ENCODE measurements at regions not wholly inside any gene's neighbourhood (a gene's known extent, or its start where the extent isn't known, plus 50 kb on each side); places are given as distances from the start of the nearest gene placed in this dataset.

DNA sequence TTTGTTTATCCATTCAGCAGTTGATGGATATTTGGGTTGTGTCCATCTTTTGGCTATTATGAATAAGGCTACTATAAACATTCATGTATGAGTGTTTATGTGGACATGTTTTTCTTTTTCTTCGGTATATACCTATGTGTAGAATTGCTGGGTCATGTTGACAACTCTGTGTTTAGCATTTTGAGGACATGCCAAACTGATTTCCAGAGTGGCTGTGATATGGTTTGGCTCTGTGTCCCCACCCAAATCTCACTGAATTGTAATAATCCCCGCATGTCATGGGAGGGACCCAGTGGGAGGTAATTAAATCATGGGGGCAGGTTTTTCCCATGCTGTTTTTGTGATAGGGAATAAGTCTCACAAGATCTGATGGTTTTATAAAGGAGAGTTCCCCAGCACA, 439.7 kb downstream of the UTRN start:
- Histone ChIP-seq H2AFZ (ENCODE audit: low read depth) (no peak overlapping the region), H3K4me1 (ENCODE audit: low read depth, poor library complexity, severe bottlenecking) (no peaks in the 10 kb centered on the region), H3K9ac (no peak overlapping the region), H3K79me2 (ENCODE audit: insufficient read depth, low read depth) (no peaks in the 10 kb centered on the region), H3K4me3 (IDR thresholded peaks at IDR 0.05; ENCODE audit: insufficient read depth, low read depth, low read length) (no peak overlapping the region), H4K20me1 (ENCODE audit: insufficient read depth) (no peaks in the 10 kb centered on the region), H3K36me3 (ENCODE audit: insufficient read depth) (no peaks in the 10 kb centered on the region), H3K27me3 (ENCODE audit: insufficient read depth, low read depth) (no peaks in the 10 kb centered on the region), H3K4me2 (no peak overlapping the region), H3K27ac (no peak overlapping the region)
- no peak for TF ChIP-seq CTCF (conservative IDR thresholded peaks at IDR 0.05; ENCODE audit: low read depth, low read length)

DNA sequence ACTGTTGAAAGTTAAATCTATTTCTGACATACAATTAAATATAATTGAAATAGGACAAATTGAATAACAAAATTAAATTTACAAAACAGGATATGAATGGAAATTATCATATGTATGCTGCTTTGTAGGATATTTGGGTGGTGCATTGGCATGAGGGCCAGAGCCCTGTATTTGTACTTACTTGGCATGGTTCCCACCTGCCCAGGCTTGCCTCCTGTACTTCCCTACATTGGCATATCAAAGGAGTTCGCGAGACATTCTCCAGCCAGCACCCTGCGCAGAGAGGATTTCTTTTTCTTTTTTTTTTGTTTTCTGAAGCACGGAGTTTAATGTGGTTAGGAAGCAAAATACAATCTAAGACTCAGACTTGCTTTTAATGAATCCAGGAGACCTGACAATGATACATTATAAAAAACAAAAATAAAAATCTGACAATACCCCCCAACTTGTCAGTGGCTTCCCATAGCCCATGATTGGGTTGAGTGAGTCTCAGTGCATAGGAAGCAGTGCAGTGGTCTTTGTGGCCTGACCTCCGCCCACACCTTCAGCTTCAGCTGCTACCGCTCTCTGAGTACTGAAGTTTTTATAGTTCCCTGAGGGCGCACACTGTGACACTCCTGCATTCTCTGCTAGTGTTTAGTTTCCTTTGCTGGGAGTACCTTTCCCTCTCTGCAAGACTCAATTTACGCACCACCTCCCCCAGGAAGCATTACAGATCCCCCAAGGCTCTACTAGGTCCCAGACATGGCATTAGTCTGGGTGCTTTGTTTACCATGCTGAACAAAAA, 440.8 kb downstream of the UTRN start:
- Histone ChIP-seq H3K4me2 (no peak overlapping the region), H2AFZ (ENCODE audit: low read depth) (no peak overlapping the region), H3K36me3 (ENCODE audit: insufficient read depth) (no peaks in the 10 kb centered on the region), H3K4me3 (IDR thresholded peaks at IDR 0.05; ENCODE audit: insufficient read depth, low read depth, low read length) (no peak overlapping the region), H3K9ac (no peak overlapping the region), H3K79me2 (ENCODE audit: insufficient read depth, low read depth) (no peaks in the 10 kb centered on the region), H3K27me3 (ENCODE audit: insufficient read depth, low read depth) (no peaks in the 10 kb centered on the region), H3K27ac (no peak overlapping the region), H4K20me1 (ENCODE audit: insufficient read depth) (no peaks in the 10 kb centered on the region), H3K4me1 (ENCODE audit: low read depth, poor library complexity, severe bottlenecking) (no peaks in the 10 kb centered on the region)
- TF ChIP-seq CTCF (conservative IDR thresholded peaks at IDR 0.05; ENCODE audit: low read depth, low read length), result no peak

DNA sequence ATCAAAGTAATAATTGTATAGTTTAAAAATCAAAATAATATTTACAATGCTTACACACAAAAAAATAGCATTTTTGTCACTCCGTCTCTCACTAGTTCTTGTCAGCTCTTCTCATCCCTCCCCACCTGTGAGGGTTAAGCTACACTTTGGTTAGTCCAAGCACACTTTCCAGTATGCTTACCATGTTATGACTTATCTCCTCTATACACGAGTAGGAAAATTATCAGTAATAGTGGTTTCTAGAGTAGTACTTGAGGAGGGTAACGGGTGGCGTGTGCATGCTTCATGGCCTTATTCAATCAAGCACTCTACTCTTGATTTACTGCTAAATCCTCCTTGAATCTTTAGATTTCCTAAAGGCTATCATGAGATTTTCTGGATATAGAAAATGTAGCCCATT, 443.7 kb downstream of the UTRN start:
- no peak for TF ChIP-seq CTCF (conservative IDR thresholded peaks at IDR 0.05; ENCODE audit: low read depth, low read length)
- no peaks in the 10 kb centered on the region for H4K20me1 ChIP-seq (ENCODE audit: insufficient read depth)
- no peaks in the 10 kb centered on the region for H3K36me3 ChIP-seq (ENCODE audit: insufficient read depth)
- no peak overlapping the region for H2AFZ ChIP-seq (ENCODE audit: low read depth)
- no peak overlapping the region for H3K4me3 ChIP-seq (IDR thresholded peaks at IDR 0.05; ENCODE audit: insufficient read depth, low read depth, low read length)
- no peak overlapping the region for H3K27ac ChIP-seq
- H3K9ac ChIP-seq, result no peak overlapping the region
- H3K27me3 ChIP-seq (ENCODE audit: insufficient read depth, low read depth), result no peaks in the 10 kb centered on the region
- no peak overlapping the region for H3K4me2 ChIP-seq
- H3K4me1 ChIP-seq (ENCODE audit: low read depth, poor library complexity, severe bottlenecking), result no peaks in the 10 kb centered on the region
- no peaks in the 10 kb centered on the region for H3K79me2 ChIP-seq (ENCODE audit: insufficient read depth, low read depth)

DNA sequence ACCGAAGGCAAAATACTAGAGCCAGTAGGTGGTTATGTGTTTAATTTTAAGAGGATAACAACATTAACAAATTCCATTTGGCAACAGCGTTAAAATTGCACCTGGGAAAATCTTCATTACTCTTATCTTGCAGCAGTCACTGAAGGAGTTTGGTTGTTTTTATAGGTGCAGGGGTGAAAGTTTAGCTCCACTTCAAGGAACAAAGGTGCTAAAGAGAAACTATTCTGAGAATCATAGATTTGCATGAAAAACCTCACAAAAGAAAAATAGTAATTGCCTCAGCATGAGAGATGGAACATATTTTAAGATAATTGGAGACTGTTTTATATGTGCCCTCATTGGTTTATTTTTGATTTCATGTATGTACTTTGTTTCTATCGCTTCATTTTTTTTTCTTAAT, 444.4 kb downstream of the UTRN start:
- Histone ChIP-seq H2AFZ (ENCODE audit: low read depth) (no peak overlapping the region), H3K4me2 (no peak overlapping the region), H3K27ac (no peak overlapping the region), H3K27me3 (ENCODE audit: insufficient read depth, low read depth) (no peaks in the 10 kb centered on the region), H3K4me3 (IDR thresholded peaks at IDR 0.05; ENCODE audit: insufficient read depth, low read depth, low read length) (no peak overlapping the region), H3K4me1 (ENCODE audit: low read depth, poor library complexity, severe bottlenecking) (no peaks in the 10 kb centered on the region), H4K20me1 (ENCODE audit: insufficient read depth) (no peaks in the 10 kb centered on the region), H3K36me3 (ENCODE audit: insufficient read depth) (no peaks in the 10 kb centered on the region), H3K79me2 (ENCODE audit: insufficient read depth, low read depth) (no peaks in the 10 kb centered on the region), H3K9ac (no peak overlapping the region)
- TF ChIP-seq CTCF (conservative IDR thresholded peaks at IDR 0.05; ENCODE audit: low read depth, low read length), result no peak

Data from KMS-11 (cell line).